ENCODE measurements at regions not wholly inside any gene's neighbourhood (a gene's known extent, or its start where the extent isn't known, plus 50 kb on each side); places are given as distances from the start of the nearest gene placed in this dataset.
A peak's percentile ranks its signal among the peaks of the same experiment; 100 is the strongest.

DNA sequence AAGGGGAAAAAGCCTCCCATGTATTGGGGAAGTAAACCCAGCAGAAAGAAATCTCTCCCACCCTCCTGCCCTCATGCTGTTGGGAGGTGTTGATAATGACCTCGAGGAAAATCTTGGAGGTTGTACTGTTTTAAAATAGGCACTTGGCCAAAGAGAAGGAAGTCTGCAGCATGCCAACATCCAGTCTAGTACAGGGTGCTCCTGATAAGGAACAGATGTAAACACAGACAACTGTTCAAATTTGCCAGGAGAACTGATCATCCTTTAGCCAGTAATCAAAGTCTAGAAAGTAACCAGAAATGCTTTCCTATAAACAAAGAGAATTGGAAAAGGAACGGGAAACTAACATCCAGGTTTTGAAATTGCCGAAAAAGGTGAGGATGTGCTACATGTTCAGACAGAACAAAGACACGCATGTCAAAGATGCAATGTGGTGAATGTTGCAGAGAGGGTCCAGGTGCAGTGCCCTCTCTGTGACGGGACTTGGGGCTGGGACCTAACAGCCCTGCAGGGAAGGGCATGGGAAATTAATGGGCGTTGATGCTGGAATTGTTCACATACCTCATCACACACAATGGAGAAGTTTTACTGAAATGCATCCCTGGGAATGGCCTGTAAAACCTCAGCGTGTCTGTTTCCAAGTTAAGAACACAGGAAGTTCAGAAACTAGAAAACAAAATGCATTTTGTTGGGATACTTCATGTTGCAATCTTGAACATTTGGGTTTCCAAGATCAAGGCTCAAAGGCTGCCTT, 125.7 kb upstream of the RND3 start:
- peaks cover 7% of the 10 kb centered on the region; the same call in 2 of the 3 replicates for H3K4me1 Mint-ChIP-seq
- no peak overlapping the region for H3K27ac ChIP-seq (ENCODE audit: low read depth)

More for the DNA sequence above, 125.7 kb upstream of the RND3 start:
- Histone ChIP-seq H4K20me1 (replicated peaks; ENCODE audit: insufficient read depth) (no peaks in the 10 kb centered on the region), H3K79me2 (replicated peaks; ENCODE audit: insufficient read depth) (no peaks in the 10 kb centered on the region), H3K27me3 (ENCODE audit: insufficient read depth) (no peaks in the 10 kb centered on the region), H3K9me2 (ENCODE audit: insufficient read depth) (peaks cover 3% of the 10 kb centered on the region), H2AFZ (peak overlapping the region; percentile 39), H3F3A (replicated peaks; ENCODE audit: low read depth) (no peaks in the 10 kb centered on the region), H3K36me3 (ENCODE audit: insufficient read depth) (no peaks in the 10 kb centered on the region), H3K4me3 (no peak overlapping the region), H3K4me2 (no peak overlapping the region), H3K4me1 (ENCODE audit: insufficient read depth) (no peaks in the 10 kb centered on the region; the same call in 1 of the 2 replicates)
- Mint-ChIP-seq H3K27ac (no peak overlapping the region), H3K4me3 (no peak overlapping the region), H3K9me3 (no peaks in the 10 kb centered on the region; the same call in 2 of the 3 replicates), H3K36me3 (ENCODE audit: low read depth) (no peaks in the 10 kb centered on the region), H3K27me3 (ENCODE audit: insufficient read depth, low read depth, poor library complexity) (no peaks in the 10 kb centered on the region)
- no peak for ATAC-seq
- DNase-seq (ENCODE audit: low spot score), result no peak
- no peak for TF ChIP-seq EZH2 (IDR thresholded peaks at IDR 0.05; ENCODE audit: low read depth, unreplicated experiment)
- no peak for TF ChIP-seq NANOG (IDR thresholded peaks at IDR 0.05; ENCODE audit: borderline replicate concordance)
- TF ChIP-seq, protein P1, sequence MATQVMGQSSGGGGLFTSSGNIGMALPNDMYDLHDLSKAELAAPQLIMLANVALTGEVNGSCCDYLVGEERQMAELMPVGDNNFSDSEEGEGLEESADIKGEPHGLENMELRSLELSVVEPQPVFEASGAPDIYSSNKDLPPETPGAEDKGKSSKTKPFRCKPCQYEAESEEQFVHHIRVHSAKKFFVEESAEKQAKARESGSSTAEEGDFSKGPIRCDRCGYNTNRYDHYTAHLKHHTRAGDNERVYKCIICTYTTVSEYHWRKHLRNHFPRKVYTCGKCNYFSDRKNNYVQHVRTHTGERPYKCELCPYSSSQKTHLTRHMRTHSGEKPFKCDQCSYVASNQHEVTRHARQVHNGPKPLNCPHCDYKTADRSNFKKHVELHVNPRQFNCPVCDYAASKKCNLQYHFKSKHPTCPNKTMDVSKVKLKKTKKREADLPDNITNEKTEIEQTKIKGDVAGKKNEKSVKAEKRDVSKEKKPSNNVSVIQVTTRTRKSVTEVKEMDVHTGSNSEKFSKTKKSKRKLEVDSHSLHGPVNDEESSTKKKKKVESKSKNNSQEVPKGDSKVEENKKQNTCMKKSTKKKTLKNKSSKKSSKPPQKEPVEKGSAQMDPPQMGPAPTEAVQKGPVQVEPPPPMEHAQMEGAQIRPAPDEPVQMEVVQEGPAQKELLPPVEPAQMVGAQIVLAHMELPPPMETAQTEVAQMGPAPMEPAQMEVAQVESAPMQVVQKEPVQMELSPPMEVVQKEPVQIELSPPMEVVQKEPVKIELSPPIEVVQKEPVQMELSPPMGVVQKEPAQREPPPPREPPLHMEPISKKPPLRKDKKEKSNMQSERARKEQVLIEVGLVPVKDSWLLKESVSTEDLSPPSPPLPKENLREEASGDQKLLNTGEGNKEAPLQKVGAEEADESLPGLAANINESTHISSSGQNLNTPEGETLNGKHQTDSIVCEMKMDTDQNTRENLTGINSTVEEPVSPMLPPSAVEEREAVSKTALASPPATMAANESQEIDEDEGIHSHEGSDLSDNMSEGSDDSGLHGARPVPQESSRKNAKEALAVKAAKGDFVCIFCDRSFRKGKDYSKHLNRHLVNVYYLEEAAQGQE (IDR thresholded peaks at IDR 0.05; ENCODE audit: unreplicated experiment), result no peak
- no peak for TF ChIP-seq POLR2AphosphoS5 (IDR thresholded peaks at IDR 0.05; ENCODE audit: low read depth)
- TF ChIP-seq EZH2phosphoT487 (IDR thresholded peaks at IDR 0.05; ENCODE audit: unreplicated experiment), result no peak
- TF ChIP-seq, protein P2, sequence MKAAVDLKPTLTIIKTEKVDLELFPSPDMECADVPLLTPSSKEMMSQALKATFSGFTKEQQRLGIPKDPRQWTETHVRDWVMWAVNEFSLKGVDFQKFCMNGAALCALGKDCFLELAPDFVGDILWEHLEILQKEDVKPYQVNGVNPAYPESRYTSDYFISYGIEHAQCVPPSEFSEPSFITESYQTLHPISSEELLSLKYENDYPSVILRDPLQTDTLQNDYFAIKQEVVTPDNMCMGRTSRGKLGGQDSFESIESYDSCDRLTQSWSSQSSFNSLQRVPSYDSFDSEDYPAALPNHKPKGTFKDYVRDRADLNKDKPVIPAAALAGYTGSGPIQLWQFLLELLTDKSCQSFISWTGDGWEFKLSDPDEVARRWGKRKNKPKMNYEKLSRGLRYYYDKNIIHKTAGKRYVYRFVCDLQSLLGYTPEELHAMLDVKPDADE (IDR thresholded peaks at IDR 0.05), result no peak
- TF ChIP-seq, protein P3, sequence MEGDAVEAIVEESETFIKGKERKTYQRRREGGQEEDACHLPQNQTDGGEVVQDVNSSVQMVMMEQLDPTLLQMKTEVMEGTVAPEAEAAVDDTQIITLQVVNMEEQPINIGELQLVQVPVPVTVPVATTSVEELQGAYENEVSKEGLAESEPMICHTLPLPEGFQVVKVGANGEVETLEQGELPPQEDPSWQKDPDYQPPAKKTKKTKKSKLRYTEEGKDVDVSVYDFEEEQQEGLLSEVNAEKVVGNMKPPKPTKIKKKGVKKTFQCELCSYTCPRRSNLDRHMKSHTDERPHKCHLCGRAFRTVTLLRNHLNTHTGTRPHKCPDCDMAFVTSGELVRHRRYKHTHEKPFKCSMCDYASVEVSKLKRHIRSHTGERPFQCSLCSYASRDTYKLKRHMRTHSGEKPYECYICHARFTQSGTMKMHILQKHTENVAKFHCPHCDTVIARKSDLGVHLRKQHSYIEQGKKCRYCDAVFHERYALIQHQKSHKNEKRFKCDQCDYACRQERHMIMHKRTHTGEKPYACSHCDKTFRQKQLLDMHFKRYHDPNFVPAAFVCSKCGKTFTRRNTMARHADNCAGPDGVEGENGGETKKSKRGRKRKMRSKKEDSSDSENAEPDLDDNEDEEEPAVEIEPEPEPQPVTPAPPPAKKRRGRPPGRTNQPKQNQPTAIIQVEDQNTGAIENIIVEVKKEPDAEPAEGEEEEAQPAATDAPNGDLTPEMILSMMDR (conservative IDR thresholded peaks at IDR 0.05; ENCODE audit: low read depth in 2 of 2), result no peak
- TF ChIP-seq STAT1 (IDR thresholded peaks at IDR 0.05; ENCODE audit: unreplicated experiment), result no peak
- no peak for TF ChIP-seq ZNF114 (CRISPR knock-in tag; IDR thresholded peaks at IDR 0.05)
- no peak for TF ChIP-seq ZNF331 (CRISPR knock-in tag; IDR thresholded peaks at IDR 0.05; ENCODE audit: low read depth)
- no peak for TF ChIP-seq JUNB (IDR thresholded peaks at IDR 0.05; ENCODE audit: unreplicated experiment)
- TF ChIP-seq, protein P4, sequence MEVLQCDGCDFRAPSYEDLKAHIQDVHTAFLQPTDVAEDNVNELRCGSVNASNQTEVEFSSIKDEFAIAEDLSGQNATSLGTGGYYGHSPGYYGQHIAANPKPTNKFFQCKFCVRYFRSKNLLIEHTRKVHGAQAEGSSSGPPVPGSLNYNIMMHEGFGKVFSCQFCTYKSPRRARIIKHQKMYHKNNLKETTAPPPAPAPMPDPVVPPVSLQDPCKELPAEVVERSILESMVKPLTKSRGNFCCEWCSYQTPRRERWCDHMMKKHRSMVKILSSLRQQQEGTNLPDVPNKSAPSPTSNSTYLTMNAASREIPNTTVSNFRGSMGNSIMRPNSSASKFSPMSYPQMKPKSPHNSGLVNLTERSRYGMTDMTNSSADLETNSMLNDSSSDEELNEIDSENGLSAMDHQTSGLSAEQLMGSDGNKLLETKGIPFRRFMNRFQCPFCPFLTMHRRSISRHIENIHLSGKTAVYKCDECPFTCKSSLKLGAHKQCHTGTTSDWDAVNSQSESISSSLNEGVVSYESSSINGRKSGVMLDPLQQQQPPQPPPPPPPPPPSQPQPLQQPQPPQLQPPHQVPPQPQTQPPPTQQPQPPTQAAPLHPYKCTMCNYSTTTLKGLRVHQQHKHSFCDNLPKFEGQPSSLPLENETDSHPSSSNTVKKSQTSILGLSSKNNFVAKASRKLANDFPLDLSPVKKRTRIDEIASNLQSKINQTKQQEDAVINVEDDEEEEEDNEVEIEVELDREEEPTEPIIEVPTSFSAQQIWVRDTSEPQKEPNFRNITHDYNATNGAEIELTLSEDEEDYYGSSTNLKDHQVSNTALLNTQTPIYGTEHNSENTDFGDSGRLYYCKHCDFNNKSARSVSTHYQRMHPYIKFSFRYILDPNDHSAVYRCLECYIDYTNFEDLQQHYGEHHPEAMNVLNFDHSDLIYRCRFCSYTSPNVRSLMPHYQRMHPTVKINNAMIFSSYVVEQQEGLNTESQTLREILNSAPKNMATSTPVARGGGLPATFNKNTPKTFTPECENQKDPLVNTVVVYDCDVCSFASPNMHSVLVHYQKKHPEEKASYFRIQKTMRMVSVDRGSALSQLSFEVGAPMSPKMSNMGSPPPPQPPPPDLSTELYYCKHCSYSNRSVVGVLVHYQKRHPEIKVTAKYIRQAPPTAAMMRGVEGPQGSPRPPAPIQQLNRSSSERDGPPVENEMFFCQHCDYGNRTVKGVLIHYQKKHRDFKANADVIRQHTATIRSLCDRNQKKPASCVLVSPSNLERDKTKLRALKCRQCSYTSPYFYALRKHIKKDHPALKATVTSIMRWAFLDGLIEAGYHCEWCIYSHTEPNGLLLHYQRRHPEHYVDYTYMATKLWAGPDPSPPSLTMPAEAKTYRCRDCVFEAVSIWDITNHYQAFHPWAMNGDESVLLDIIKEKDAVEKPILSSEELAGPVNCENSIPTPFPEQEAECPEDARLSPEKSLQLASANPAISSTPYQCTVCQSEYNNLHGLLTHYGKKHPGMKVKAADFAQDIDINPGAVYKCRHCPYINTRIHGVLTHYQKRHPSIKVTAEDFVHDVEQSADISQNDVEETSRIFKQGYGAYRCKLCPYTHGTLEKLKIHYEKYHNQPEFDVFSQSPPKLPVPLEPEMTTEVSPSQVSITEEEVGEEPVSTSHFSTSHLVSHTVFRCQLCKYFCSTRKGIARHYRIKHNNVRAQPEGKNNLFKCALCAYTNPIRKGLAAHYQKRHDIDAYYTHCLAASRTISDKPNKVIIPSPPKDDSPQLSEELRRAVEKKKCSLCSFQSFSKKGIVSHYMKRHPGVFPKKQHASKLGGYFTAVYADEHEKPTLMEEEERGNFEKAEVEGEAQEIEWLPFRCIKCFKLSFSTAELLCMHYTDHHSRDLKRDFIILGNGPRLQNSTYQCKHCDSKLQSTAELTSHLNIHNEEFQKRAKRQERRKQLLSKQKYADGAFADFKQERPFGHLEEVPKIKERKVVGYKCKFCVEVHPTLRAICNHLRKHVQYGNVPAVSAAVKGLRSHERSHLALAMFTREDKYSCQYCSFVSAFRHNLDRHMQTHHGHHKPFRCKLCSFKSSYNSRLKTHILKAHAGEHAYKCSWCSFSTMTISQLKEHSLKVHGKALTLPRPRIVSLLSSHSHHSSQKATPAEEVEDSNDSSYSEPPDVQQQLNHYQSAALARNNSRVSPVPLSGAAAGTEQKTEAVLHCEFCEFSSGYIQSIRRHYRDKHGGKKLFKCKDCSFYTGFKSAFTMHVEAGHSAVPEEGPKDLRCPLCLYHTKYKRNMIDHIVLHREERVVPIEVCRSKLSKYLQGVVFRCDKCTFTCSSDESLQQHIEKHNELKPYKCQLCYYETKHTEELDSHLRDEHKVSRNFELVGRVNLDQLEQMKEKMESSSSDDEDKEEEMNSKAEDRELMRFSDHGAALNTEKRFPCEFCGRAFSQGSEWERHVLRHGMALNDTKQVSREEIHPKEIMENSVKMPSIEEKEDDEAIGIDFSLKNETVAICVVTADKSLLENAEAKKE (CRISPR knock-in tag; IDR thresholded peaks at IDR 0.05), result no peak

All from GM23338 (cell line).